NCI-H1694 treated with DMSO at 0.1 percent for 48 hours (cell line): ENCODE measurements at regions not wholly inside any gene's neighbourhood (a gene's known extent, or its start where the extent isn't known, plus 50 kb on each side); places are given as distances from the start of the nearest gene placed in this dataset.

ENCODE experiments used
- DNase-seq: peaks from one replicate; lab custom pipeline; 2025; lab: John Stamatoyannopoulos, UW

DNA sequence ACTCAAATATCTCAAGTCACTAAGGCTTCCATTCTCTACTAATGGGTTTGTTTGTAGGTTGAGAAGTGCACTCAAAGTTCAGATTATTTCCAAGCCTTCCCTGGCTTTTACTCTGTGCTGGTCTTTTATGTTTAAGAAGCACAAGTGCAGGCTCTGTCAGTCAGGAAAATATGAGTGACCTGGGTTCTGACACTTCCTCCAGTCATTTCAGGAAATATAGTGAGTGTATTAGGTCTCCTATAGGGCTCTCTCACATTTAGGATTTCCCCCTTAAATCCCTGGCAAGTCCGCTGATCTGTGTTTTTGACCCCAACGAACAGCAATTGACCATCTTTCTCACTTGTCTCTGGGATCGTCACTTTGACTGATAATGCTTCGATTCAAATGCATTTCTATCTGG, 210.2 kb downstream of the ARPP21 start:
- no peak for DNase-seq

DNA sequence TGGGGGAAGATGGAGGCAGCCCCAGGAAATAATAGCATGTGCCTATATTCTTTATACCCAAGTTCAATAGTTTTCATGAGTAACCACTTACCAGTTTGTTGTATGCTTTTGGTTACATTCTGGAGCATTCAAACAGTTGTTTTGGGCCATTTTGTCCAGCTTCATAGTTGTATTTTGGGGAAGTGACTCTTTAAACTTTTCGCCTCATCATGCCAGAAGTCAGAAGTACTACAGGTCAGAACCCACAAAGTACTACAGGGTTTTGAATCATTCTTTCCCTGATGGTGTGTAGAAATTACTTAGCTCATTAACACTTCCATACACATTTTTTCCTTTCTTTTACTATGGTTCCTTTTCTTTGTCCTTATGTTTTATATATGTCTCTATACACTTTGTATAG, 210.6 kb downstream of the ARPP21 start:
- DNase-seq, result no peak

GRCh38 chr3:35857004-35857403, 217.7 kb downstream of the ARPP21 start:
- DNase-seq, result no peak

- DNase-seq, result no peak
These were observed 222.7 kb downstream of the ARPP21 start for GRCh38 chr3:35862057-35862456.

- no peak for DNase-seq
These were observed 225.5 kb downstream of the ARPP21 start for GRCh38 chr3:35864871-35865270.

- no peak for DNase-seq
These were observed 228.5 kb downstream of the ARPP21 start for GRCh38 chr3:35867791-35868190.

DNA sequence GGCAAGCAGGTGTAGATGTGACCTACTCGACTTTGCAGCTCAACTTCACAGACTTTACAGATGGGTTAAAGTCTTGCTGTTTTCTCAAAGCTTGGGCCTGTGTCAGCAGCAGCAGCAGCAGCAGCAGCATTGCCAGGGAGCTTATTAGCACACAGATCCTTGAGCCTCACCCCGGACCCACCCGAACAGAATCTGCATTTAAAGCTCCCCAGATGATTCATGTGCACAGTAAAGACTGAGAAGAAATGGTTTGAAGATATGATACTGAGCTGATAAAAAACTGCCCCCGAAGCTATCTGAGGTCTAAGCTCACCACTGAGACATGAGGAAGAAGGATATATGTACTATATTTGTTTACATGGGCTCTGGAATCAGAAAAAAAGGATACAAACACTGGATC, 231.7 kb downstream of the ARPP21 start:
- DNase-seq, result no peak

GRCh38 chr3:35883929-35884328, 244.6 kb downstream of the ARPP21 start:
- DNase-seq, result no peak

DNA sequence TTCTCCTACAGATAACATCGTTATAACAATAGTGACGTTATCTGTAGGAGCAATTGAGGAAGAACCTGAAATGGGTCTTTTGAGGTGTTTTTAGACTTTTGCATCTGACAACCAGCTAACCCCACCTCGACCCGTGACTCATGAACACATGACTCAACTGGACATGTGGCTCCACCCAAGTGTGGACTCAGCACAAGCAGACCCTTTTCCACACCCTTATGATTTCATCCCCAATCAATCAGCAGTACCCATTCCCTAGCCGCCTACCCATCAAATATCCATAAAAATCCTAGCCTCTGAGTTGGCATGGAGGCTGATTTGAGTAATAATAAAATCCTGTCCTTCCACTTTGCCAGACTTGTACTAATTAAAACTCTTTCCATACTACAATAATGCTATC, 255.4 kb downstream of the ARPP21 start:
- no peak for DNase-seq

DNA sequence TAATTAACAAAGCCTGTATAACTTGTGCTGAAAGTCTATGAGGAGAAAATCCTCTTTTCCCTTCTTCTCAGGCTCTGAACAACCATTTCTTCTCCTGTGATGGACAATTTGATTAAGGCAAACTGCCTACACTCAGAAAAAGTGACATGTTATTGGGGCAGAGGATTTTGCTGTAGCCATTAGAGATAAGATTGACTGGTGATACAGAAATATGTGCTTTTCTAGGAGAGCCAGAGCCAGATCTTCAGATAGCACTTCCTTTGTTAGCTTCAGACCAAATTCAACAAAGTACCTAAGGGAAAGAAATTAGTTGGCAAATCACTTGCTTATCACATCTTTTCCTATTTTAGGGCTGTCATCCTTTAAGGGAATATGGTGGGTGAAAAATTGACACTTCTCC, 259.9 kb downstream of the ARPP21 start:
- DNase-seq, result no peak

- DNase-seq, result no peak
These were observed 260.8 kb downstream of the ARPP21 start for GRCh38 chr3:35900079-35900478.

- DNase-seq, result peak; percentile 28
These were observed 269.3 kb downstream of the ARPP21 start for GRCh38 chr3:35908366-35909232.

DNA sequence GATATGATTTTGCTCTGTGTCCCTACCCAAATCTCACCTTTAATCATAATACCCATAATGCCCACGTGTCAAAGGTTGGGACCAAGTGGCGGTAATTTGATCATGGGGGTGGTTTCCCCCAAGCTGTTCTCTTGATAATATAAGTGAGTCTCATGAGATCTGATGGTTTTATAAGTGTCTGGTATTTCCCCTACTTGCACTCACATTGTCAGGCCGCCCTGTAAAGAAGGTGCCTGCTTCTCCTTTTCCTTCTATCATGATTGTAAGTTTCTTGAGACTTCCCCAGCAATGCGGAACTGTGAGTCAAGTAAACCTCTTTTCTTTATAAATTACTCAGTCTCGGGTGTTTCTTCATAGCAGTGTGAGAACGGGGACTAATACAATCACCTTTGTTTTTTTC, 279.8 kb downstream of the ARPP21 start:
- no peak for DNase-seq

- DNase-seq, result no peak
These were observed 282.4 kb downstream of the ARPP21 start for GRCh38 chr3:35921718-35922117.

- peak; percentile 7 for DNase-seq
These were observed 284.7 kb downstream of the ARPP21 start for GRCh38 chr3:35924070-35924469.

GRCh38 chr3:35927441-35927840, 288.1 kb downstream of the ARPP21 start:
- DNase-seq, result no peak

- no peak for DNase-seq
These were observed 289.8 kb downstream of the ARPP21 start for GRCh38 chr3:35929158-35929557.

DNA sequence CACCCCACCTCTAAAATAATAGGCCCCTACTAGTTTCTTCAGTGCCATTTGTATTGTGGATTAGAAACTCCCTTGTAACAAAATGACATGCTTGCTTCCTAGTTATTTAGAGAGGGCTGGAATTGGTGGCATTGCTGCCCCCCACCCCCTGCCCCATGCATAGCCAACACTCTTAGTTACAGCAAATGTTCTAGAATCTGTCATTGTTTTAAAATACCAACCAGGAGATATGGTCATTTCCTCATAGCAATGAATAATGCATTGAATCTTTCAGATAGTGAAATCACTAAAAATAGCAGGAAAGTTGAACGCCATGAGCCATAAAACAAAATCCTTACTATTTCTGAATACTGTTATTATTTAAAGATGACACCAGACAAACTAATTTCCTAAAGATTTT, 292.5 kb downstream of the ARPP21 start:
- DNase-seq, result no peak

GRCh38 chr3:35932995-35933394, 293.7 kb downstream of the ARPP21 start:
- DNase-seq, result no peak

DNA sequence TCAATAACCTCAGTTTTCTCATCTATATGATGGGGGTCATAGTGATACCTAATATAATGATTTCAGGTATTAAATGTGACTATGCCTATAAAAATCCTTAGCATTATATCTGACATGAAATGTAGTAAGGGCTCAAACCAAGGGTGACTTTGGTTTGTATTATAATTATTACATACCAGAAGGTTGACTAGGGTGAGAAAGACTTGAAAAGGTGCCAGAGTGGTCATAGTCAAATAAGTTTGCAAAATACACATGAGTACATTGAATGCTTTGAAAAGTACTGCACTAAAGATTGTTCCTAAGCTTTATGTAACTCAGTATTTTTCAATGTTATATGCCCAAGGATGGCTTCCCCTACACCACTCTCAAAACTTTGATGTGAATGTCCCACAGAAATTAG, 297.2 kb downstream of the ARPP21 start:
- DNase-seq, result no peak

DNA sequence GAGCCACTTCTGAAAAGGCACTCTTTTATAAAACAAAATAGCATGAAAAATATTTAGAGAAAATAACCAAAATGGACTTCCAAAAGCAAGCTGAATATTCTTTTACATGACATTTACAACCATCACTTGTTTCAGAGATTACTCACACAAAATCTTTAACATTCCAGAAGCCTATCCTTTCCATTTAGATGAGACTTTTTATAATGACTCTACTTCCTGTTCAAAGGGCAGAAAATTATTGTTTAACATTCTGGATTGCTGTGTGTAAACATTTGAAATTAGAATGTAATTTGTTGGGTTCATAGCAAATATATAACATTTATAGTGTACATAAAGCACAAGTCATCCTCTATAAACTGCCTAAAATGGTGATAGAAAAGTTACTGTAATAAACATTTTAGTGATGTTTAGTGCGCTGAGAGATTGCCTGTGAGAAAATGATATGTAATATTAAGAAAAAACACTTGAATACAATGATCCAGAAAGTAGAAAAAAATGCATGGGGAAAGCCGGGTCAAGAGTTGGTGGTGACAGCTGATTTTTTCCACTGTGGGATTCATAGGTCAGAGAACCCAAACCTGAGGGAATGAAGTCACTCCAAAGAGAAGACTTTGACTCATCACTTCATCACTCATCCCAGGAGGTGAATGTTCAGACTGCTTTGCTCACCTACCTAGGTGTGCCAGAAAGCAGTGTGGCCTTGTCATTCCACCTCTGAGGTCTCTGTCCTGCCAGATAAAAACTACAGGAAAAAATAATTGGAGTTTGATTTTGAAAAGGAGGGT, 305.8 kb downstream of the ARPP21 start:
- DNase-seq, result no peak

DNA sequence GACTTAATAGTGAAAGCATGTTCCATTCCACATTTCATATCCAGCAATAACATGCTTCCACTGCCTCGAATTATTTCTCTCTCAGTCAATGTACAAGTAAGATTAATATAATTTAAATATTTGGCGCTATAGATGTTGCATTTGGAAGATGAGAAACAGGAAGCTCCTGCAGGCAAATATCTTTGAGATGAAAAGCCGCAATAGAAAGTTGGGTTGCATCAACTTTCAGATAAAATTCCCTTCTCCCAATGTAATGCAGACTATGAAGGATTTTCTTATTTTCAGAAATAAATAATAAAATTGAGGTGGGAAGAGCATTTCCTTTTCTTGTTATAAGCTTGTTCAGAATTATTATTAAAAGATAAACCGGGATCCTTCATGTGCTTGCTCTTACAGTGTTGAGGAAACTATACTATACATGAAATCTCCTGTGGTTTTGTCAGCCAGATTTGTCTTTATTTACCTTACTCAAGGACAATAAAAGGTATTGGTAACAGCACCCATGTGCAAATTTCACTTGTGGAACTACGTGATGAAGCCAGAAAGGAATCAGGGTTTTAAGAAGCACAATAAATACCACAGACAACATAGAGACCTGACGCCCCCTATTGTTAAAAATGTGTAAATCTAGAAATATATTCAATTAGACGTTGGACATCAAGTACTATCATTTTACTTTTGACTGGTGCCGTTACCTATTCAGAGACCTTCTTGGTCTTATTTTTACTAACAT, 307.0 kb downstream of the ARPP21 start:
- DNase-seq, result peak; percentile 10
